Stimulated activated CD8-positive, alpha-beta memory T cell treated with anti-CD3 and anti-CD28 coated beads, Interleukin-2, amount 100 ng/mL, for 48 hours (primary cell): ENCODE measurements at regions not wholly inside any gene's neighbourhood (a gene's known extent, or its start where the extent isn't known, plus 50 kb on each side); places are given as distances from the start of the nearest gene placed in this dataset.

Experiments used
- DNase-seq, 2 donors: peaks; one replicate each; pipeline ENCODE4 v3.0.0-alpha.2; 2020; ENCODE audit warnings: low read depth in 2 of 2

DNA sequence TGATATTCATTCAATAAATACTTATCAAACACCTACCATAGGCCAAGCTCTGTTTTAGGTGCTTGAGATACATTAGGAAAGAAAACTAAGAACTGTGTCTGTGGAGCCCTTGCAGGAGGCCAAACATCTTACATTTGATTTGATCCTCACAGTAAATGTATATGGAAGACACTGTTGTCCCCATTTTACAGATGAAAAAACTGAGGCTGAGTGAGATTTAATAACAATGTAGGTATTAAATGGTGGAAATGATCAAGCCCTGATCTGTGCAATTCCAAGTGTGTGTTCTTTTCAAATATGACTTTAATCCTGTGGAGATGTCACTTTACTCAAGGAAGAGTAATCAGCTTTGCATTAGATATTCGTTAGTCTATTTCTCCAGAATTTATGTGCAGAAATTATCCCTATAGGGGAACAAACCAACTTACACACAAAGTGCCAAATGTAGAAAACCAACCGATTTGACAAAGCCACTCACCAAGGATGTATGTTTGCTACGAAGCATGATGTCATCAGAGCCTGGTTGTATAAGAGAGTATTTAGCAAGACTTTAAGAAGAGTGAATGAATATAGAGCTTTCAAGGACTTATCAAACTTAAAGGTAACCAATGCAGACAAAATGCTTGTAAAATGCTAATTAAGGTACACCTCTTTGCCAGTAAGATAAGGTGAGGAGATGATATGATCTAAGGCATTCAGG, 153.9 kb upstream of the NFIB start:
- no peak for DNase-seq

DNA sequence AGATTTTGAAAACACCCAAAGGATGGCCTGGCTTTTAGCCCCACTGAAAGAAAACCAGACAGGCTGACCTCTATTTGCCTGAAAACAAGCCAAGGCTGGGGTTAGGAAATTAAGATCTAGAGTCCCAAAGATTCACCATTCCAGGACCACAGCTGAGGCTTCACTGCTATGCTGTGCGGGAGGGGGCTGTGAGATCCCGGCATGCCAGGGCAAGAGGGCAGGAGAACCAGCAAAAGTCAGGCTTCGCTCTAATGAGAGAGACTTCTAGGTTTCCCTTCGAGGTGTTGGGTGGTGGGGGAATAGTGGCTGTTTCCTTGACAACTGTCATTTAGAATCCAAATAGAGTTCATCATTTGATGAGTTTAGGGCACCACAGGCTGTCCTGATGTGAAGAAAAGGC, 152.9 kb upstream of the NFIB start:
- DNase-seq = no peak

DNA sequence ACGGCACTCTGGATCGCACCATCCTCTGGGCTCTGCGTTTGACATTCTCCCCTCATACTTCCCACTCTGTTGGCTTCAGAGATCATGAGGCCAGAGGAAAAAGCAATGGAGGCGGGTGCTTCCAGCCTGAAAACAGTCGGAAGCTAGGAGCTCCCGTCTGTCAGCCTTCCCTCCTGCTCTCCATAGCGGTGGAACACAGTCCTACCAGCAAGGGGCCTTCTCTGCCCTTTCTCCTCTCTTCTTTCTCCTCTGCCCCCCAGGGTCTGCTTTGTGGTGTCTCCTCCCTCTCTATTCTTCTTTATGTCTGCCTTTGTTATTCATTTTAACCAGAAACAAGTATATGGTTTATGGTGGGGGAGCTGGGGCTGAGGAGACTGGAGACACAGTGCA, 152.5 kb upstream of the NFIB start:
- no peak for DNase-seq

DNA sequence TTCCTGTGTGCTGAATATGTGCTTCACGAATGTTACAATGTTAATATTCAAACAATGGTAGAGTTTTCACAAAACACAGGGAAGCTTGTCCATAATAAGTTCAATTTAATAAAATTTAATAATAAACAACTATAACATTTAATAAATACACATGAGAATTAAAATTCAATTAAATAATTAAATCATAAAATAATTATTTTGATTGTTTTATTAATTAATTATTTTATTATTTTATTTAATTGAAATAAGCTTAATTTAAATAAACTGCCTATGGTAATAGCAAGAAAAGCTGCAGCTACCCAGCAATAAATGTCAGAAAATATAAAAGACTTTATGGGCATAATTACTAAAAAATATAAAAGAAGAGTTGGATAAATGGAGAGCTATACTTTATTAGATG, 149.0 kb upstream of the NFIB start:
- DNase-seq = no peak

DNA sequence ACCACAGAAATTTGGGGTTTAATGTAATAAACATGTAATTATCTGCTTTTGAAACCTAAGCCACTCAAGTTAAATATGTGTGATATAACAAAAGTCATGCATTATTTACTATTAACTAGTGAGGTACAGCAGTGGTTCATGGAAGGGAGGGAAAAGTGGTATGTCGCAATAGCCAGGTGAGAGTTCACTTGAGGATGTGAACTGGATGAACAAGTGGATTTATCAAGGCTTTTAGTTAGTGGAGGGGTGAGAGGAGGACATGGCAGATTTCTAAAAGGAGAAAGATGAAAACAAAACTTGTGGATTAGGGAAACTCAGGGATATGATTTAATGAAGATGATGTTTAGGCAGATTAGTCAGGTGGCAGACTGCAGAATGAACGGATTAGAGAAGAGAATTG, 141.3 kb upstream of the NFIB start:
- no peak for DNase-seq

DNA sequence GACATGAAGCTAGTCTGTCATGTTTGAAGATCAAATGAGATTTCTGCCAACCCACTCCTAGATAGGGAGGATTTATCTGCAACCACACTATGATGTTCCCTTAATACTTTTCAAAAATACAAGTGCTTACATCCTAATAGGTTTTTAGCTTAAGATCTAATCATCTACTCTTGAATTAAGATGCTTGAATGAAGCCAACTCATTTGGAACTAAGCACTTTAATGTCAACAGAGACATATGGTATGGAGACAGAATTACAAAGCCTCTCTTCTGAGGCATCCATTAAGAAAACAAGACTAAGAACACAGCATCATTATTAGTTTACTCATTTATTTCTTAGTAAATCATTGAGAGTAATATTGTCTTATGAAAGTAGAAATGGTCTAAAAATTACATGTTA, 139.3 kb upstream of the NFIB start:
- no peak for DNase-seq

DNA sequence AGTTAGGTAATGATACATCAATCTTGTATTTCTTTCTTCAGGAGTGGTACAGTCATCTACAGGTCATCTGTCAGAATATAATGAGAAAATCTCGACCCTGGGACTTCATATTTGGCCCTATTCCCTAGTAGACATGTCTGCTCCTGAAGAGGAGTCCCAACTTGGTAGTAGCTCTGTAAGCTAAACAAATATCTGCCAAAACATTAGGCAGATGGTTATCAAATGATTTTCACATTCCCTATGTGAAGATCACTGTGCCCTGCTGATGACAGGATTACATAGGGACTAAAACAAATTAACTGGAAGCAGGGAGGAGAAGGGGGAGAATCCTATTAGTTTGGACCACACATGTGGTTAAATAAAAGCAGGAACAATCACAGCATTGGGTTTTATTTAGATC, 138.6 kb upstream of the NFIB start:
- DNase-seq = no peak

DNA sequence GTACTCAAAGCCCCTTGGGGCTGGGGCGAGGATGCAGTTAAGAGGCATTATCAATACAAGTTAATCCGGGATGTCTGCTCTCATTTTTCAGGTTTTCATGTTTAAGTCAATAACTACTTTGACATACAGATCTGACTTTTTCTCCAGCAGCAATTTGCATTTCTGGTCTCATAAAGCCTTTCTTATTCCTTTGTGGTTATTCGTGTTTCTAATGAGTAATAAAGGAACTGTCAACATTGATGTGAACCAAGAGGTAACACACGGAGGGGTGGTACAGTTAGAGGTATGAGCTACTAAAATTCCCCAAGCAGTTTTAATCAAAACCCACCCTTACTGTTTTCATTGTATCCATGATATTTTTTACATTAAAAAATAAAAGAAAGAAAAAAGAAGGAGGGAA, 138.0 kb upstream of the NFIB start:
- no peak for DNase-seq

DNA sequence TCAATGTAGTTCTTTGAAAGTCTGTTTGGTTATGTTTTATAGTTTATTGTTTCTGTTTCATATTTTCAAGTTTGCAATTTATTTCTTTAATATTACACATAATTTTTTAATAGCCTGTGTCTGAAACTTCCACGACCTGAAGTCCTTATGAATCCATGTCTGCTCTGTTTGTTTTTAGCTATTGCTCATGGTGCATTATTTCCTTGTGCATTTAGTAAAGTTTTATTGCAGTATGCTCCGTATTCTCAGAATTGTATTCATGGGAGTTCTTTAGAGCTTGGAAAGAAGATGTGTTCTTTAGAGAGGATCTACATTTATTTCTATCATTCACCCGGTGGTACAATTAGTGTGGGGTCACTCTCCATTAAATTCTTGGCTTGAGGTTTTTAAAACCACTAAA, 133.2 kb upstream of the NFIB start:
- no peak for DNase-seq

DNA sequence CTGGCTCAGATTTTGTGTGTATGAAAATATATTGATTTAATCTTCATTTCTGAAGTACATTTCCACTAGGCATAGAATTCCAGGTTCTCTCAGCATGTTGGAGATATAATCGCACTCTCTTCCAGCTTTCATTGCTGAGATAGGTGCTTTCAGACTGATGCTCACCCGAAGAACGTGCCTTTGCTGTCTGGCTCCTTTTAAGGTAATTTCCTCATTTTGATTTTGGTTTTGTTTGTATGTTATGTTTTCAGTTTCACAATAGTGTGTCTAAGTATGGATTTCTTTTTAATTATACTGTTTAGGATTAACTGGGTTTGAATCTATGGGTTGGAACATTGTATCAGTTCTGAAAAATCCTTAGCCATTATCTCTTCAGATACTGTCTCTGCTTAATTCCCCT, 132.0 kb upstream of the NFIB start:
- no peak for DNase-seq

DNA sequence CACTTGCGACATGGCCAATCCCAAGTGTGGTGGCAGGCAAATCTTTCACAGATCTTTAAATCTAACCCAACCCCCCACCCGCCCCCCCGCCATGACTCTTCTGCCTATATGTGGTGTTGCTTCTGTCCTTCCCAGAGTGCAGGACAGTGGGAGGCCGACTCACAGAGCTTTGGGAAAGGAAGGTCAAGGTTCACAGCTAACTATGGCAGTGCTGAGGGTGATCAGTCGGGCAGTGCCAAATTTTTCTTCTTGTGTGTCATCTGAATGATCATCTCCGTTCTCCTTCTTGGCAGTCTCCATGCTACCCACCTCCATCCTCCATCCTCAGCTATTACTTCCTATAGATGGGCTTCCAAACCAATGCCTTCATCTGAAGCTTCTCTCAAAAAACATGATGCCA, 129.0 kb upstream of the NFIB start:
- DNase-seq = no peak

DNA sequence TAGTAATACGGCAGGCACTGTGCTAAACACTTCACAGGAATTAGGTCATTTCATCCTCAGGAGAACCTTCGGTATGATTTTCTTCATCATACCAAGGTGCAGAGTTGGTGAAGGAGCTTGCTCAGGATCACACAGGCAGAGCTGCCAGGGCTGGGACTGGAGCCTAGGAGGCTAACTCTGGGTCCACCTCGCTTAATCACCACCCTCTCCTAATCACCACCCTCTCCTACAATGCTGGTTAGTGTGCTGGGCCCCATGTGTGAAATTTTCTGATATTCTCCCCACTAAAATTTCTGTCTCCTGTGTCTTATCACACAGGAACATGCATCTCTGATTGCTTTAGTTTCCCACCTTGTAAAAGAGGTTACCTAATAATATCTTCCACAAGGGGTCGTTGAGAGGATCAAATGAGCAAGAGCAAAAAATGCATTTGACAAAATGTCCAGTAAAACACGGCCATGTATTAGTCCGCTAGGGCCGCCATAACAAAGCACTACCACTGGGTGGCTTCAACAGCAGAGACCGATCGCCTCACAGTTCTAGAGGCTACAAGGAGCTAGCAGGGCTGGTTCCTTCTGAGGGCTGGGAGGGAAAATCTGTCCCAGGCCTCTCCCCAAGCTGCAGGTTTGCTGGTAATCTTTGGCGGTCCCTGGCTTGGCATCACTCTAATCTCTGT, 128.2 kb upstream of the NFIB start:
- DNase-seq = no peak

DNA sequence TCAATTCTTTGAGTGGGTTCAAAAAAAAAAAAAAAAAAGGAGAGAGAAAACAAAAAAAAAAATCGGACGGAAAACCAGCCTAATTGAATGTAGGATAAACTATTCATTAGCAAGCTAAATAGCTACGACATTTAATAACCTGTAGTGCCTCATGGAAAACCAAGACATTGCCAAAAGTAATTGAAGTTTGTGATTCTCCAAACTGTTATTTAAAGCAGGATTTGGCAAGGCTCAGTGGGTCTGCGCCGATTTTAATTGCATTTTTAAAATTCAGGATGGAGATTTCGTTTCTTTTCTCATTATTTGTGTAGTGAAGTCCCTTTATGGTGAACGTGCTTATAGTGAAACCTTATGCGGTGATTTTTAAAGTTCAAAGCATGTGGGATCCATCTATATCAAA, 127.2 kb upstream of the NFIB start:
- DNase-seq = no peak

DNA sequence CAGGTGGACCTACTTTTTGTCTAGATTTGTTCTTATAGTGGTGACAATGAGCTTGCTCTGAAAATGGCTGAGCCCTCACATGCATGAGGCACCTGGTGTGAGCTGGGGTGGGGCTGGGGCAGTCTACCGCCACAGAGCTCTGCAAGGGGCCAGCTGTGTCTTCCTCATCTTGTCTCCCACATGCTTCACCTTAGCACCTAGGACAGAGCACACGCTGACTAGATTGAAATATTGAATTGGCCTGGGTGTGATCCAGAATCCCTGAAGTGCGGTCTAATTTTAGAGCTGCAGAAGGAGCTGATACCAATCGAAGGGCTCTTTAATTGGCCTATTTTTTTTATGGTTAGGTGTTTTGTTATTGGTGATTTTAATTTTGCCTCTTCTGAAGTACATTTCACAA, 126.1 kb upstream of the NFIB start:
- DNase-seq = no peak

DNA sequence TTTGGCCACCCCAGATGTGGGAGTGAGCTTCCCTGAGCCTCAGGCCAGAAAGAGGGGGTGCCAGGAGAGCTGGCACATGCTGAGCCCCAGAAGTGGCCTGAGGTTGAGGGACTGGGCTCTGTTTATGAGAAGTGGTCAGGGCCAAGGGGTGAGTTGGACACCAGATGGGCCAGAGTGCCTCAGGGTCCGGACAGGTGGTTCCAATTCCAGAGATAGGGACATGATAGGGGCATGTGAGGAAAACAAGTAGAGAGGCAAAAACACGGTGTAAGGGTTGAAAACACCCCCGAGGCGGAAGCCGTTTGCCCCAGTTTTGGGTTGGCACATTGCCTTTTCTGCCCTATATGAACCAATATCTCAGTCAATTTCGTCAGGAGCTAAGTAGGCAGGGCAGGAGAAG, 125.6 kb upstream of the NFIB start:
- no peak for DNase-seq

DNA sequence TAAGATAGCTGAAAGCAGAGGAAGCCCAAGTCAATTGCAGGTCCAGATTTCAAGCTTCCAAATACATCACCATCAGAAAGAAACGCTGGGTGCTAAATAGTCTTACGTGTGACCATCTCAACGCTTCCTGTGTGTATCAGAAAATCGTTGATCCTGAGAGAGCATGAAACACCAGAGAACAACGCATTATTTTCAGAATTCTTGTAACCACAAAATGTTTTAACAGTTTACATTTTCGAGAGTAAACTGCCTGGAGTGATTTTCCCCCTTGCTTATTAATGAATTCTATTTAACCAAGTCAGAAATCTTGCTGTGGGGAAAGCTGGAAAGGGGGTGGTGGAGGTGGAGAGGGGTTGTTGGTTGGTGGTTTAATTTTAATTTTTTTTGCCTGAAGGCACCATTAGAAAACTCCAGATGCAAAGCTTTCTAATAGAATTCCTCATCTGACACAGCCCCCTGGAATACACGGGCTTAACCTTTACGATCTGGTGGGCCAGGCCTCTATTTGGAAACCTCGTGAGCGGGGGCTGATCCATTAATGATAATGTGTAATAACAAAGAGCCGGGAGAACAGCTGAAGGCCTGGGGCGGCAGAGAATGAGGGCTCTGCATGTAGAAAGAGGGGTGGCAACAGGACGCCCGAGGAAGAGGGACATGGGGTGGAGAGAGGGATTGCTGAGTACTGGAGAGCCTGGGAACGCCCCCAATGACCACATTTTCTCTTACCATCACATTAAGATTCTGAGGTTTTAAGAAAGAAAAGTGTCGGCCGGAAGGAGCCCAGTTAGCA, 124.5 kb upstream of the NFIB start:
- DNase-seq = no peak

DNA sequence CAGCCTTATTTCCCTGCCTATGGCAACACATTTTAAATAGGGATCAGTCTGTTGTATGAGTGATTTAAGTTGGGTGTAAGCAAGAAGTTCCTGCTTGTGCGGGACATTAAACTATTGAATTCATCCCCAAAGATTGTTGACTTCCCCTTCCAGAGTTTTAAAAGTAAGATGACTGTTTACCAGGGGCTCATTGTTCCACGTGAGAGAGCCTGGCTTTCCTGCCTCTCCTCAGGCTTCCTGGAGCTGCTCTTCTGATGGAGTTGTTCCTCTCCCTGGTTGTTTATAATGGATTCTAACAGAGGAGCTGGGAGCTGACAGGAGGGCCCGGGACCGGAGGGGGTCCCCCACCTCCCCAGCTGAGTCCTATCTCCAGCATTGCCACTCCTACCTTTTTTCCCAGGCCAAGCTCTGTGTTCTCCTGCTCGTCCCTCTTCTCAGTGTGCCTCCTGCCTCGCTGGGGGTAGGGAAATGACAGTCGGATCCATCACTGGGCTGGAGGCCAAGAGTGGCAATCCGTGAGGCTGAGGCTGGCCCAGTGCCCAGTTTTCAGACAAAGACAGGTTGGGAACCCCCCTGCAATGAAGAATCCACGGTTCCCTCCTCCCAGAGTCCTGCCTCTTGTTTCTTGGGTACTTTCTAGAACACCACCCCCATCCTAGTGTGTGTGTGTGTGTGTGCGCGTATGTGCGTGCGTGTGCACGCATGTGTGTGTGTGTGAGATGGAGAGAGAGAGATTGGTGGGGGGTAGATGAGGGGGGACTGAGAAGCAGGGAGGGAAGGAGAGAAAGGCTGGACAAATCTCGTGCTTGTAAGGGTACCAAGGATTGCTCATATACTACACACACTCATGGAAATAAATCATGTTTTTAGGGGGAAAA, 123.7 kb upstream of the NFIB start:
- no peak for DNase-seq

DNA sequence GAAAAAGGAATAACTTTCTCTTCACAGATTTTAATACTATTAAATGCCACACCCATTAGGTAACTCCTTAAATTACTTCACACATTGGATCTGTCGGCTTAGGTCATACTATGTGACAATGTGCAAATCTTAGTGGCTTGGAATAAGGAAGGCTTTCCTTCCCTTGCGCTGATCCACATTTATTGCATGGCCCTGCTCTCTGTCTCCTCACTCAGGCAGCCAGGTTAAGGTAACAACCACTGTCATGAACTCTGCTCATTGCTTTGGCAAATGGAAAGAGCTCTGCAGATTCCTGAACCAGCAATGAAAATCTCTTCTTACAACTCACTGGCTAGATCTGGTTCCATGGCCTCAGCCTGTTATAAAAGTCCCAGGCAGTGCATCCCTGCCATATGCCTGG, 121.9 kb upstream of the NFIB start:
- no peak for DNase-seq

DNA sequence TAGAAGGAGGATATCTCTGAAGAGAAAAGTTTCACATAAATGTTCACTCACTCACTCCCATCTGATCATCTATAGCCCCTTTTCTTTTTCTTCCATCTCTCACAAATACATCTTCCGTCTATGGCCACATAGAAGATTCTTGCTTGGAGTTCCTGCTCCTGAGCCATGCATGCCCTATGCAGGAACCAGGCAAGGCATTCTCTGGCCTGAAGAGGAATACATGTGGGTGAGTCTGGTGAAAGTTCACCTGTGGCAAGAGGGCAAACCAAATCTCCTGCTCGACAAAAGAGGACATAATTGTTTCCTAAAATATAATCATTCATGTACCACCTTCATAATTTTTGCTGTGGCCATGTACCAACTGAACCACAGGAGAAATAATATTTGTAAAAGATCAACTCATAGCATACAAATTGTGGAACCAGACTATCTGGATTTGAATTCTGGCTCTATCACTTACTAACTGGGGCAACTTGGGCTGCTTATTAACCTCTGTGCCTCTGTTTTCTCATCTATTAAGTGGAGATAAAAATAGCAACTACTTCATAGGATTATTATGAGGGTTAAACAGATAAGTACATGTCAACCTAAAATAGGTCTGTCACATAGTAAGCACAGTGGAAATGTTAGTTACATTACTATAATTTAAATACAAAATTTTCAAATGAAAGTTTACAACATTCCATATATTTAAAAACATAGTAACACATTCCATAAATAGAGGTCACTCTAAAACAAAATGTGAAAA, 121.2 kb upstream of the NFIB start:
- no peak for DNase-seq

DNA sequence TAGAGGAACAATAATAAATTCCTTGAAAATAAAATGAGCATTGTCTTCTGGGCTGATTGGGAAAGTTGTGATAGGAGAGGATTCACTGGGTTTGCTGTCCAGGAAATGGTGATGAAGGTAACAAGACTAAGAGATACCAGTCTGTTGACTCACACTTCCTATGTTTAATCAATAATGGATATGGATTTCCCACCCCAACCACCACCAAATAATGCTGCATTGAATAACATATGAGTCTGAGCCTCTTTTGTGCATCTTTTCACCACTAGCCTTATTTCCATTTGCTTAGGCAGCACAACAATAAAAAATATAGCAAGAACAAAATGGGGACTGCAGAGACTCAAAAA, 120.2 kb upstream of the NFIB start:
- no peak for DNase-seq

DNA sequence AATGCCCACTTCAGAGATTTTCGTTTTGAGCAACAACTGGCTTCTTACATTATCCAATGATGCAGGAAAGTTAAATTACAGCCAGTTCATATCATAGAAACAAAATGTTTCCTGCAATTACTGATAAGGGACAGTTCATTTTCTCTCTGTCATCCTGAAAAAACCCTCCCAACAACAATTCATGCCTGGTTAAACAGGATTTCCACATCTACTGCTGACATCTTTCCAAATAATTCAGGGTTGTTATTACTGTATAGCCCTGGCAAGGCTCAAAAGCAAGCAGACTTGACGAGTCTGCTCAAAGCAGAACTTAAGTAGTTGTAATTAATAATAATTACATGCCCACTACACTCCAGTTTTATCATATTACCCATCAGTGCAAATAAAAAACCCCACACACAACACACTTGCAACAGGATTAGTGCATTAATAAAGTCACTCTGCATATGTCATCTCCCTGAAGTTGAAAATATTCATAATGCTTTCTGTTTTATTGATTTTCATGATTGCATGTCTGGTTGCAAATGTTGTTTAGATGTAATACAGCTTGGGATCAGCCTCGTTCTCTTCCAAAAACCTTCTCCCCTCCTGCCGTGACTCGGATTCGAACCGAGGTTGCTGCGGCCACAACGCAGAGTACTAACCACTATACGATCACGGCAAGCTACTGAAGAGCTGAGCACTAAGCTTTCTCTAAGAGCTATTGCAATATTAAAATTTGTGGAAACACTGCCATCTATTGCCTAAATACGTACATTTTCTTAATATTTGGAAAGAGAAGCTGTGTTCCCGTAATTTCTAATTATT, 119.6 kb upstream of the NFIB start:
- DNase-seq = no peak
